Lung (tissue), 11 donors: ENCODE measurements at regions not wholly inside any gene's neighbourhood (a gene's known extent, or its start where the extent isn't known, plus 50 kb on each side); places are given as distances from the start of the nearest gene placed in this dataset.

ENCODE experiments used
- ATAC-seq: fragments of 200-7000 bp; cut with Tn5 transposase; one replicate; pipeline ENCODE4 v1.9.1; 2020; ENCODE audit warnings: moderate number of reproducible peaks; ENCODE audit not compliant: insufficient read depth, low FRiP score
- DNase-seq, 3 donors: peaks; one replicate each; pipeline ENCODE4 v3.0.0-alpha.2; 2013 to 2017
- H3K27ac ChIP-seq, 2 donors: one replicate each; pipeline ENCODE4 v1.5.1; 2013; ENCODE audit warnings: mild to moderate bottlenecking in 2 of 2, moderate library complexity in 2 of 2, control low read depth in 1 of 2, inconsistent platforms in 1 of 2, low read depth in 1 of 2, low read length in 1 of 2
- H3K27me3 ChIP-seq, 3 donors: one replicate each; pipeline ENCODE4 v1.5.1; 2013; ENCODE audit warnings: low read length in 2 of 3; ENCODE audit not compliant: control insufficient read depth in 3 of 3, insufficient read depth in 3 of 3
- H3K36me3 ChIP-seq, 4 donors: one replicate each; pipeline ENCODE4 v1.5.1; 2013; ENCODE audit warnings: low read length in 4 of 4, mild to moderate bottlenecking in 1 of 4, moderate library complexity in 1 of 4; ENCODE audit not compliant: control insufficient read depth in 4 of 4, insufficient read depth in 4 of 4
- H3K4me1 ChIP-seq, 5 donors: one replicate each; pipeline ENCODE4 v1.5.1; 2013; ENCODE audit warnings: low read length in 5 of 5, mild to moderate bottlenecking in 2 of 5, moderate library complexity in 1 of 5; ENCODE audit not compliant: control insufficient read depth in 5 of 5, insufficient read depth in 5 of 5
- H3K4me3 ChIP-seq: one replicate; pipeline ENCODE4 v1.5.1; 2013; ENCODE audit warnings: mild to moderate bottlenecking, control low read depth, moderate library complexity
- H3K9ac ChIP-seq, 2 donors: one replicate each; pipeline ENCODE4 v1.5.1; 2013; ENCODE audit warnings: low read length in 2 of 2, control low read depth in 1 of 2; ENCODE audit not compliant: insufficient read depth in 1 of 2
- H3K9me3 ChIP-seq, 4 donors: one replicate each; pipeline ENCODE4 v1.5.1; 2013; ENCODE audit warnings: low read length in 3 of 4, mild to moderate bottlenecking in 1 of 4, moderate library complexity in 1 of 4; ENCODE audit not compliant: control insufficient read depth in 4 of 4, insufficient read depth in 3 of 4
- CTCF ChIP-seq: IDR thresholded peaks from 2 replicates; pipeline ENCODE4 v1.5.1; 2012; ENCODE audit warnings: mild to moderate bottlenecking; ENCODE audit errors: control extremely low read depth, extremely low read depth
- WGBS, 2 donors: extraction: QIAGEN DNeasy Blood & Tissue Kit; methylation state at CpG; one replicate each; pipeline ENCODE4 v1.1.7; 2013; 5-methylcytosine and 5-hydroxymethylcytosine counted together
- donor health status: control.
- donor health status: control.
- donor health status: Bipolar disorder and iron deficiency.
- donor health status: healthy.
- donor health status: DM: yes; HTN: yes; CAD: no.

- H3K27me3 ChIP-seq, result no peaks in the 10 kb centered on the region
- H3K4me1 ChIP-seq, result peaks cover 0 to 12% (median 0%) of the 10 kb centered on the region in 5 donors
- DNase-seq, result no peak
- no peak overlapping the region for H3K4me3 ChIP-seq
- no peak overlapping the region for H3K27ac ChIP-seq
- TF ChIP-seq CTCF, result no peak
- H3K36me3 ChIP-seq, result no peaks in the 10 kb centered on the region
- ATAC-seq, result no peak
- H3K9ac ChIP-seq, result no peak overlapping the region
- H3K9me3 ChIP-seq, result peaks cover 0 to 6% (median 0%) of the 10 kb centered on the region in 4 donors
These were observed 140.3 kb downstream of the TMEM30B start for GRCh38 chr14:61140872-61141271.

DNA sequence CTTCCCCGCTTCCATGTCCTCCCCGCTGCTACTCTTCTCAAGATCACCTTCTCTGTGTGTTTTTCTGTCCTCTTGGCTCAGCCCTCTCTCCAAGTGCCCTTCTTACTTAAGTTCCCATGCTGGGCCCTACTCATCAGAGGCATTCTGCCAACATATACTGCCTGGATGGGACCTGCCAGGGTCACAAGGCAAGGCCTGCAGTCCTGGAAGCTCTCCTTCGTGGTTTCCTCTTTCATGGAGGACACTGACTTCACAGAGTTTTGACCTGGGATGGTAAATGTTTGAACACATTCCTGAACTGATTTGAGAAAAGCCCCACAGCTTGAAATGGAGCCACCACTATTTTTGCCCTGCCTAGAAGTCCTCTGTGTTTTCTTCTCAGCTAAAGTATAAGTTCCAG is 140.9 kb downstream of the TMEM30B start:
- no peak for DNase-seq
- Histone ChIP-seq H3K4me3 (no peak overlapping the region), H3K27me3 (no peaks in the 10 kb centered on the region), H3K27ac (no peak overlapping the region), H3K36me3 (no peaks in the 10 kb centered on the region), H3K4me1 (peaks cover 0 to 7% (median 0%) of the 10 kb centered on the region in 5 donors), H3K9me3 (peaks cover 0 to 6% (median 0%) of the 10 kb centered on the region in 4 donors), H3K9ac (no peak overlapping the region)
- ATAC-seq, result no peak
- TF ChIP-seq CTCF, result no peak
- 81 to 87% methylated on average over 3 of the region's 3 CpGs for WGBS, 2 donors

DNA sequence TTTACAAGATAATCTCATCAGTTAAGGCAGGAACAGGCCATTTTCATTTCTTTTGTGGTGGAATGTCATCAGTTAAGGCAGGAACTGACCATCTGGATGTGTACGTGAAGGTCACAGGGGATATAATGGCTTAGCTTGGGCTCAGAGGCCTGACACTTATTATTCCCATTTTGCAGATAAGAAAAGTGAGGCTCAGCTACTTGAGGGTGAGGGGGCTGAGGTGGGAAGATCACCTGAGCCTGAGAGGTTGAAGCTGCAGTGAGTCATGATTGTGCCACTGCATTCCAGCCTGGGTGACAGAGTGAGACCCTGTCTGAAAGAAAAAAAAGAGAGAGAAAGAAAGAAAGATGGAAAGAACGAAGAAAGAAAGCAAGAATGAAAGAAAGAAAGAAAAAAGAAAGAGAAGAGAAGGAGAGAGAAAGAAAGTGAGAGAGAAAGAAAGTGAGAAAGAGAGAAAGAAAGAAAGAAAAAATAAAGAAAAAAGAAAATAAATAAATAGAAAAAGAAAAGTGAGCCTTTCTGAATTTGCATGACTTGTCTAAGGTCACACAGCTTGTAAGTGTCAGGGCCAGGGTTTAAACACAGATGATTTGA is 142.0 kb downstream of the TMEM30B start:
- TF ChIP-seq CTCF, result no peak
- WGBS, 2 donors, result 84 to 89% methylated on average over 2 of the region's 2 CpGs
- Histone ChIP-seq H3K36me3 (no peaks in the 10 kb centered on the region), H3K9me3 (peaks cover 0 to 6% (median 0%) of the 10 kb centered on the region in 4 donors), H3K9ac (no peak overlapping the region), H3K27ac (no peak overlapping the region), H3K27me3 (no peaks in the 10 kb centered on the region), H3K4me1 (no peaks in the 10 kb centered on the region), H3K4me3 (no peak overlapping the region)
- ATAC-seq, result no peak
- DNase-seq, result no peak

GRCh38 chr14:61132894-61133293 is 148.2 kb downstream of the TMEM30B start:
- no peak for DNase-seq
- peaks cover 0 to 25% (median 4%) of the 10 kb centered on the region in 5 donors for H3K4me1 ChIP-seq
- H3K9ac ChIP-seq, result no peak overlapping the region
- no peak for TF ChIP-seq CTCF
- H3K4me3 ChIP-seq, result no peak overlapping the region
- H3K27ac ChIP-seq, result no peak overlapping the region
- H3K36me3 ChIP-seq, result no peaks in the 10 kb centered on the region
- WGBS, 2 donors, result 74 to 85% methylated on average over 6 of the region's 6 CpGs
- H3K9me3 ChIP-seq, result no peaks in the 10 kb centered on the region
- no peaks in the 10 kb centered on the region for H3K27me3 ChIP-seq
- no peak for ATAC-seq
